A204.1 (cell line): ENCODE measurements at regions not wholly inside any gene's neighbourhood (a gene's known extent, or its start where the extent isn't known, plus 50 kb on each side); places are given as distances from the start of the nearest gene placed in this dataset.
"Not testable (repeated sequence)": the region's sequence is repeated elsewhere in the genome, so short reads cannot be mapped to it uniquely, and the experiment has no call there.

Source experiments
- FAIRE-seq: peaks from 2 replicates; lab custom pipeline; 2012; peaks lifted over from hg19 to GRCh38; lab: Jason Lieb, UNC

GRCh38 chr6:112651239-112651638 is 304.1 kb downstream of the RFPL4B start:
- FAIRE-seq = no peak

DNA sequence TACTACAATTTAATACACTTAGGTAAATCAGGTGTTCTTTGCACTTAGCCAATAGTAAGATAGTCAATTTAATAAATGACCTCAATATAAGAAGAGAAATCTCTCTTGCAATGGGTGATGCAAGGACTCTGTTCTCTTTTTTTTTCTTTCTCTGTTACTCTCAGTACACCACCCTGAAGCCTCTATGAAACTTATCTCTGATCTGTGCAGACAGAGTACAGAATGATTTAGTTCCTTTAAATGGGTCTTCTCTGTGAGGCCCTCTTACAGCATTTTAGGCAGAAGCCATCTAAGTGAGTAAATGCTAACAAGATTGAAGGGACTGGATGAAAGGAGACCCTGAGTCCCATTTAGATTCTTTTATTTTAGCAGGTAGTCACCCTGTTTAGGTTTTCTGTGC is 312.8 kb downstream of the RFPL4B start:
- no peak for FAIRE-seq

DNA sequence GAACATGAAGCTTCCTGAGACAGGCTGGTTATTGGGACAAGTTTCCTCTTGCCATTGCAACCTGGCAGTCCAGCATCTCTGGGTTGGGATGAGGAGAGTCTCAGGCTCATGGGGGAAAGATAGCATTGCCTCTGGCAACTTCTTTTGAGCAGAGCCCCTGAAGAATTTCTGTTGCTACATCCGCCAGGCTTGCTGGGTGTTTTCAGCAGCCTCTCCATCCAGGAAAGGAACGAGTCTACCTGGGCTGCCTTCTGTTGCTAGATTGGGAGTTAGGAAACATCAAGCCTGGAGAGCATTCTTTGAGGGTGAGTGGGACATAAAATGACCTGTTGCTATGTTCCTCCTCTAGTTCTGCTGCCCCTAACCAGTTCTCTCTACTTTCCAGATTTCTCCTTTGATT is 313.5 kb downstream of the RFPL4B start:
- FAIRE-seq = no peak

DNA sequence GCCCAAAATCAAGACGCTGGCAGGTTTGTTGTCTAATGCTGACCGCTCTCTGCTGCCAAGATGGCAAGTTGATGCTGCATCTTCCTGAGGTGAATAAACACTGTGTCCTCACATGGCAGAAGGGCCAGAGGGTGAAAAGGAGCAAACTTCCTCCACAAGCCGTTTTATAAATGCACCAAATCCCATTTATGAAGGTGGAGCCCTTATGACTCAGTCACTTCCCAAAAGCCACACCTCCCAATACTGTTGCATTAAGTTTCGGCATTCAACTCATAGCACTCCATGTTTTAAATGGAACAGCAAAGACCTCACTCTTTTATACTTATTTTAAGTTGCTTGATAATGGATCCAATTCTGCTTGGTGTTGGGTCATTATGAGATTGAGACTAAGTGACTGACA is 316.6 kb downstream of the RFPL4B start:
- no peak for FAIRE-seq

GRCh38 chr6:112665114-112665513 is 318.0 kb downstream of the RFPL4B start:
- FAIRE-seq = no peak

DNA sequence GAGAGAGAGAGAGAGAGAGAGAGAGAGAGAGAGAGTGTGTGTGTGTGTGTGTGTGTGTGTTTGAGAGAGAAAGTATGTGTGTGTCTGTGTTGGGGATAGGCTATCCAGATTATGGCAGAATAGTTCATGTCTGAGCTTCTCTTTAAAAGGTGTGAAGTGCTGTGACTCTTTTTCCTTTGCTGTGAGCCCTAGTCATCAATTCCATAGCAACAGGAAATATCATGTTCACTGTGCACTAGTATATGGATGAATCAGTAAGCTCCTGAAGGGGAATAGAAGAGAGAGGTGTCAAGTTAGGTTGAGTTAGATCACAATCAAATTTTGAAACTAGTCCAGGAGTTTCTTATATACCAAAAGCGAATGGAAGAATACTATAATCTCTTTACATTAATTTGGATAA is 318.7 kb downstream of the RFPL4B start:
- FAIRE-seq = no peak

- no peak for FAIRE-seq
Observed at GRCh38 chr6:112667427-112667826, 320.3 kb downstream of the RFPL4B start.

DNA sequence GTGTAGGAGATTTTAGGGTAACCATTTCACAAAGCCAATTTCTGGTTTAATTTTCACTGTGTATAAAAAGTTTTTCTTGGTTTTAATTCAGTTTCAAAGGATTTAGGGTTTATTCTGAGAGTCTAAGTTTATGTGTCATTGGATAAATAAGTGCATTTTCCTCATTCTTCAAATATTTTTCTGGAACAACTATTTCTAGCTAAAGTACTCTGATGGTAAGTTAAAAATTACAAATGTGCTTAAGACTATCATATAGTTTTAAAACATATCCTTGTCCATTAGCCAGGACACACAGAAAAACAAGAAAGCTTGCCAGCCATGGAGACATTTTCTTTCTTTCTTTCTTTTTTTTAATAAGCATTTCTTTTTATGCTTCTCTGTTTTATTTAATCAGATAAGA is 333.0 kb downstream of the RFPL4B start:
- FAIRE-seq = no peak

GRCh38 chr6:112682071-112682470 is 334.9 kb downstream of the RFPL4B start:
- FAIRE-seq = no peak

DNA sequence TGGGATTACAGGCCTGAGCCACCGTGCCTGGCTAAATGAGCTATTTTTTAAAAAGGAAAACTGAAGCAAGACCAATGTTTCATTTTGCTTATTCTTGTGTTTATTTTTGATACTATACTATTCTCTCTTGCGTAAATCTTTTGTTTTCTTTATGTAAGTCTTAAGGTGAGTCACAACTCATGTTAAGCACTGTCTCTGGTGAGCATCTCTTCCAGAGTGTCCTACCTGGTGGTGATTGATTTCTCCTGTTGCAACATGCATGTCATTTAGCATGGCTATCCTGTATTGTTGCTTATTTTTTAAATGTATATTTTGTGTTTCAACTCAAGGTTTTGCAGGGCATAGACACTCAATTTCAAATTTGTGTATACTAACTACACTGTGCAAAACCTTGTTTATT is 336.0 kb downstream of the RFPL4B start:
- no peak for FAIRE-seq

DNA sequence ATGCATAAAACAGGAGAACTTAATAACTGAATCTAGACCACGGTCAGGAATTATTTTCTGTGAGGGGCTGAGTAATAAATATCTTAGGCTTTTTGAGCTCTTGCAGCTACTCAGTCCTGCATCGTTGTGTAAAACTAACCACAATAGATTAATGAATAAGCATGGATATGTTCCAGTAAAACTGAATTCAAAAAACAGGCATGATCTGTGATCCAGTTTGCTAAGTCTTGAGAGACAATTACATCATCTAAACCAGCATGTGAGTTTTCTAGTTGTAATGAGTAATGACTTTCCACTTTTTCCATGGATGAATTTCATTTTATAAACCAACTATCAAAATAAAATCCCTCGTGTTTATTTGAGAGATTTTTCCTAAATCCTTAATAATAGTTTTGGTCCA is 336.8 kb downstream of the RFPL4B start:
- FAIRE-seq = no peak

- not testable (repeated sequence) for FAIRE-seq
Observed at GRCh38 chr6:112685521-112686220, 338.5 kb downstream of the RFPL4B start.

- not testable (repeated sequence) for FAIRE-seq
Observed at GRCh38 chr6:112688487-112689165, 341.5 kb downstream of the RFPL4B start.

GRCh38 chr6:112689183-112689858 is 342.2 kb downstream of the RFPL4B start:
- not testable (repeated sequence) for FAIRE-seq

GRCh38 chr6:112690497-112691202 is 343.5 kb downstream of the RFPL4B start:
- no peak for FAIRE-seq

- FAIRE-seq = no peak
Observed at GRCh38 chr6:112691289-112691688, 344.2 kb downstream of the RFPL4B start.

DNA sequence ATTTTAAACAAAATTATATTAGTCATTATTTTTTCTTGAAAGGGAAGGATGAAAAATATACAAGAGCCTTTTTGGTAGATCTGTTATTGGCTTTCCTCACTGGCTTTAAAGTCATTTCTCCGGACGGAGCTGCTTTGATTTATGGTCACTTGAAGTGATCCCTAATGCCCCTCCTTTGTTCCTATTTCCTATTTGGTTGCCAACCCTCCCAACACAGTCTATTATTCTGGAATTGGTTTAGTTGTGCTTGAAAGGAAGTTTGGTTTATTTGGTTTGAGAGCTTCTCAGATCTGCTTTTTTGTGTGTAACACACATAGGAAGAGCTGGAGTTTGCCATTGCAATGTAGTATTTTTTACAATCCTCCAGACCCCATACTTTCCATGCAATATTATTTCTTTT is 347.9 kb downstream of the RFPL4B start:
- no peak for FAIRE-seq

GRCh38 chr6:112697265-112697664 is 350.1 kb downstream of the RFPL4B start:
- FAIRE-seq = no peak

- no peak for FAIRE-seq
Observed at GRCh38 chr6:112701201-112701600, 354.1 kb downstream of the RFPL4B start.

DNA sequence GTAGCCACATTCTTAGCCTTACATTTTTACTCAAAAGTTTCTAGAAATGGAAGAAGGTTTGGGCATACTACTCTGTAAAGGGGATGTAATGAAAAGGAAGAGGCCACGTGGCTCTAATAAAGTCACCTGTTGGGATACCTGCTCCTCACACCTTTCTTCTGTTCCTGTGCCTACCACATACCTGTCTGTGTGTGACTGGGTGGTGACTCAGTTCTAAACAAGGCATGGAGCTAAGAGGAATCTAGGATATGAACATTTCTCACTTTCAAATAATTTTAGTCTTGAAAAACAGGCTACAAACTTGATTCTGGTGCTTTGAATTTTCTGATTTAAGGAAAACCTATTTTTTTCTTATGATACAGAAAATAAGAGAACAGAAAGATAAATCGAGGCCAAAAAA is 363.6 kb downstream of the RFPL4B start:
- no peak for FAIRE-seq

GRCh38 chr6:112713402-112713801 is 366.3 kb downstream of the RFPL4B start:
- FAIRE-seq = no peak

DNA sequence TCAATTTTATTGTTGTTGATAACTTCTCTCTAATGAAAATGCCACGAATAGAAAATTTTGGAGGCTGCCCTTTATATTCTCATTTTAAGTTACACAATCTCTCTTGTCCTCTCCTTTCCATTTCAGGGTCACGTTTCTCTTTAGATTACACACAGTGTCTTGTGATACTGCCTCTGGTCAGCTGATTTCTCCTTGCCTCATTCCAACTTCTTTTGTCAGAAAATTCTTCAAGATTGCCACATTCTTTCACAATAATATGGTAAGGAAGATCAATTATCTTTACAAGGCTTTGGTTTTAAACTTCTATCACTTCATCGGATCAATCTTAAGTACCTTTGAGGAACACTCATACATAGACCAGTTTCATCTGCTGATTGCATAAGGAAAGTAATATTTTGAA is 370.3 kb downstream of the RFPL4B start:
- FAIRE-seq = no peak

GRCh38 chr6:112717856-112718255 is 370.7 kb downstream of the RFPL4B start:
- no peak for FAIRE-seq
